Dermis microvascular lymphatic vessel endothelial cell (primary cell): ENCODE measurements at regions not wholly inside any gene's neighbourhood (a gene's known extent, or its start where the extent isn't known, plus 50 kb on each side); places are given as distances from the start of the nearest gene placed in this dataset.

Source experiments
- DNase-seq, 2 donors: peaks; one replicate each; pipeline versions ENCODE4 v3.0.0 to v3.0.0-alpha.2; 2010; ENCODE audit warnings: low read depth in 2 of 2

- DNase-seq = peak in 1 of 2 donors; percentile 47
These were observed 484.5 kb downstream of the COG6 start for GRCh38 chr13:40139896-40140520.

GRCh38 chr13:40141859-40142555 is 486.5 kb downstream of the COG6 start:
- no peak for DNase-seq

GRCh38 chr13:40143106-40143505 is 487.6 kb downstream of the COG6 start:
- no peak for DNase-seq

GRCh38 chr13:40143559-40143958 is 488.1 kb downstream of the COG6 start:
- DNase-seq = no peak

- no peak for DNase-seq
These were observed 489.7 kb downstream of the COG6 start for GRCh38 chr13:40145139-40145538.

GRCh38 chr13:40146063-40146462 is 490.6 kb downstream of the COG6 start:
- DNase-seq = no peak

DNA sequence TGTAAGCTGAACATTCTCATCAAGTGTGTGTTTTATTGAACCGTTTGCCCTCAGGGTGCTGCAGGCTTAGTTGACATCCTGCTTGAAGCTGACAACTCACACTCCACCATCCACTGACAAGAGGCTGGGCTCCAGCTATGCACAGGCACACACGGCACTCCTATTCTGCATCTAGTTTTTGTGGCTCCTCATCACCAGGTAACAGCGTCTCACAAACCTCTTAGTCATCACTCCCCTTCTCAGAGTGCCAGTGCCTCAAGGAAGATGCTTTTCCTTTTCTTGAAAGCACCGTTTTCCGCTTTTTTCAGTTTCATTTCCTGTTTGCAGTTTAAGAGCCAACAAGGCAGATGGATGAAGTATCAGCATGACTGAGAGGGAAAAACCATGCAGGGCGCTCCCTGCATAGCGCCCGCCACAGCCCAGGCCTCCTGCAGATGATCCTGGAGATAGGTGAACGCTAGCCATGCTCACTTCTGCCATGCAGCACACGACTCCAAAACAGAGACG is 491.2 kb downstream of the COG6 start:
- DNase-seq = peak in 1 of 2 donors; percentile 35

GRCh38 chr13:40148101-40148500 is 492.6 kb downstream of the COG6 start:
- no peak for DNase-seq

DNA sequence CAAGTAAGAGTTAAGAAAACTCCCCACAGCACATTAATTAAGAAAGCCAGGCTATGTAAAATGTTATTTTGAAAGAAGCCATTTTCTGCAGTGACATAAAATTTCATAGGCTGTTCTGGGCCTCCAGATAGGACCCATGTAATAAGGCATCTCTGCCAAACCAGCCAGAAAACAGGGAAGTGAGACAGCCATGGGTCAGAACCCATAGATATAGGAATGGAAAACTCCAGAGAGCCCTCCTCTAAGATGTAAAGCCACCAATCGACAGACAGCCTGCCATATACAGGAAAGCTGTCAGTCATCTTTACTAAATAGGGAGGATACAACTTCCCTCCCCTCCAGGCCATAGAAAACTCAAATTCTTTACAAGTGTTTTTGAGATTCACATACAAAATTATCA is 493.3 kb downstream of the COG6 start:
- DNase-seq = peak in 1 of 2 donors; percentile 31

- peak; percentile 25 to 96 for DNase-seq
These were observed 494.3 kb downstream of the COG6 start for GRCh38 chr13:40149611-40150274.

- DNase-seq = no peak
These were observed 496.2 kb downstream of the COG6 start for GRCh38 chr13:40151673-40152072.

DNA sequence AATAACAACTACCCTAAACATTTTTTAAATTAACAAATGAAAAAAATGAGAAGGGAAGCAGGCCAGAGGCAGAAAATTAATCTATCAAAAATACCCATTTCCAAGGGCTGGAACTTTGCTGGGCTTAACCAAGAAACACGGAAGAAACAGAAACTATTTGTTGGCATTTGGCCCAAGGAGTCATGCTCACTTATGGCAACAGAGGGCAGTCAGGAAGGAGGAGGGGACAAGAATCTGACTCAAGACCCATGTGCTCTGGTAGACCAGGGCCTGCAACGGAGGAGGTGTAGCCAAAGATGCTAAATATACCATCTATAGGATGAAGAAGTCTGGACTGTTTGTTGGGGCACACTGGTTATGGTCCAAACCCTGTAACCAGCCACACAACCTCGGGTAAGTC is 496.7 kb downstream of the COG6 start:
- DNase-seq = peak in 1 of 2 donors; percentile 87

DNA sequence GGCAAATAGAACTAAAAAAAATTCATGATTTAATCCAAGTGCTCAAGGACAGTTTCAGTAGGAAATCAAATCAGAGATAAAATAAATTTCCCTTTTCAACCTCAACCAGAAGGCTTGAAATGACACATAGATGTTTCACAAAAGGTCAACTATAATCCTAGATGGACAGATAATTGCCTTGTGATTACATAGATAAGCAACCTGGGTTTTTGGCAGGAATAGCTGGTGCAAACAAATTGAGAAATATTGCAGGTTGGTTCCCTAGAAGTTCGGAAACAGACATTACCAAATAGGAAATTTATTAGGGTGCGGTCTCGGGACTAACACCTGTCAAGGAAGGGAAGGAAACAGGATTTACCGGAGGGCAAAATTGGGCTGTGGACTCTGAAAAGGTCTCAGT is 497.5 kb downstream of the COG6 start:
- DNase-seq = no peak

GRCh38 chr13:40153516-40153915 is 498.1 kb downstream of the COG6 start:
- peak in 1 of 2 donors; percentile 63 for DNase-seq

DNA sequence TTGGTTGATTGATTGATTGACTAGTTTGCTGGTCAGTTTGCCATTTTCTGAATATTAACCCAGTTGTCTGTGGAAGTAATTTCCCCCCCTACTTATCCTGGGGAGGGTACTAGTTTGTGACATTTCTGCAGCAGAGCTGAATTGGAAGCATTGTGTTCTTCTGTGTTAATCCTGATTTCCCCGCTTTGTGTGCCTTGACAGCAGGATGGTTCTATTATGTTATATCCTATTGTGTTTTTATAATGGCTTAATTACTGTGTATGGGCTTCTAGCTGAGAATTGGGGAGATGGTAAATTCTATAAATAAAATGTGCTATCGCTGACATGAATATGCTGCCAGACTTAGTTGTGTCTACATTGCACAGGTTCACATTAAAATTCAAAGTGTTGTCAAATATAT is 499.7 kb downstream of the COG6 start:
- DNase-seq = no peak

GRCh38 chr13:40158218-40158617 is 502.8 kb downstream of the COG6 start:
- peak in 1 of 2 donors; percentile 59 for DNase-seq

DNA sequence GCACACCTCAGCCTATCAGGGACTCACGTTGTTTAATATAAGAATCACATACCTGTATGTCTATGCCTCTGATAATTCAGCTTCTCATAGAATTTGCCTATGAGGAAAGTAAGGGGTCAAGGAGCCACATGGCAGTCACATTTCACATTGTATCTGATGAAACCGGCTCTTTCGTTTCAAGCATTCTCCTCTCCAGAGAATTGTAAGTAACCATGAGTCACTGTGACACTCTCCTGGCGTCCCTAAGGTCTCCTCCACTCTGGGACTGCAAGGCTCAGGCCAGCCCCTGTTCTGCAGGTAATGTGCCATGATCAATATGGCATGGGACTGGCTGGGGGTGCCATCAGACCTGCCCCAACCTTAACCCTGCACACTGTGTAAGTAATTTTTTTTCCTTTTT is 503.3 kb downstream of the COG6 start:
- no peak for DNase-seq

DNA sequence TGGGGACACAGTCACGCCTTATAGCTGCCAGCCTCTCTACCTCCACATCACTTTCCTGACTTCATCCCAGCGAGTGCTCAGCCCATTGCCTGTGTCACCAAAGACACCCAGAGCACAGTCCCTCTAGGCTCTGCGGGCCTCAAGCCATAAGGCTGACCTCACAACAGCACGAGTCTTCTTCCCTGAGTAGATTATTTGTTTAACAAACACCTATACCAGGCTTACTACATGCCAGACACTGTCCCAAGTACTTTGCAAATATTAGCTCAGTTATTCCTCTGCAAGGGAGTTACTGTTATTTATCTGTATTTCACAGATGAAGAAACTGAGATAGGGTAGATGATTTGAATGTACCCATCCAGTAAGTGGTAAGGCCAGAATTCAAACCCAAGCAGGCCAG is 504.3 kb downstream of the COG6 start:
- no peak for DNase-seq

GRCh38 chr13:40160618-40161350 is 505.3 kb downstream of the COG6 start:
- no peak for DNase-seq

GRCh38 chr13:40161351-40161810 is 505.1 kb downstream of the FOXO1 start:
- no peak for DNase-seq

DNA sequence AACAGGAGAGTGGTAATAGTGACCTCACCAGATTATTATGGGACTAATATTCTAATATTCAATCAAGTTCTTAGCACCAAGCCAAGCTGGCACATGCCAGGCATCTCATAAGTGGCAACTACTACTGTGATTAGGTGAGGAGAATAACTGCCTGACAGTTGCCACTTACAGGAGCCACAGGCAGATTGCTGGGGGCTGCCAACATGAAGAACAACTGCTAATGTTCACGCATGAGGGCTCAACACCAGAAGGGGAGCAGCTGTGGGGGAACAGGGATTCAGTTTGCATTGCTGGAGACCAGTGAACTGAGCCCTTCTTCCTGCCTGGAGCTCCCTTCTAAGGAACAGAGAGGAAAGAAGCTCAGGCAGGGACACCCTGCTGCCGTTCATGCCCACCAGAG is 504.5 kb downstream of the FOXO1 start:
- no peak for DNase-seq
